ENCODE measurements at regions not wholly inside any gene's neighbourhood (a gene's known extent, or its start where the extent isn't known, plus 50 kb on each side); places are given as distances from the start of the nearest gene placed in this dataset.

DNA sequence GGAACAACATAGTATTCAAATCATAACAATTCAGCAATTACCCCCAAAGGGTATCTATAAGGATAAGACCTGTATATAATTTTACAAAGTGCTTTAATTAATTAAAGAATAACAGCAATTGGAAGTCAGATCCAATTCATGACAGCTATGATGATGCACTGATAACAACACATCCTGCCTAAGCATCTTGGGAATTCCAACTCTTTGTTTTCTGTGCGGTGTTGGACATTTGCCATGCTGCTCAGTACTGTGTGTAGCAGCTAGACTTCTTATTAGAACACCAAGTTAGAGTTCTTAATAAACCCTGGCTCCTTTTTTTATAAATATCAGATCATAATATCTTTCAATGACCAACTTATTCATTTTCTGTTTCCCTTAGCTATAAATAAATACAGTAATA is 209.0 kb downstream of the SEC61B start:
- Histone ChIP-seq H3K27ac (no peak overlapping the region), H3K27me3 (no peaks in the 10 kb centered on the region), H3K4me1 (no peaks in the 10 kb centered on the region), H3K4me3 (no peak overlapping the region), H3K9me3 (peaks cover 0 to 3% (median 0%) of the 10 kb centered on the region in 4 donors), H3K36me3 (no peaks in the 10 kb centered on the region)
- no peak for DNase-seq
- WGBS, 2 donors = 74 to 81% methylated on average over 1 of the region's 1 CpG
- intact Hi-C loops (cut with DNase I) = no loop called here
- TF ChIP-seq, protein P1, sequence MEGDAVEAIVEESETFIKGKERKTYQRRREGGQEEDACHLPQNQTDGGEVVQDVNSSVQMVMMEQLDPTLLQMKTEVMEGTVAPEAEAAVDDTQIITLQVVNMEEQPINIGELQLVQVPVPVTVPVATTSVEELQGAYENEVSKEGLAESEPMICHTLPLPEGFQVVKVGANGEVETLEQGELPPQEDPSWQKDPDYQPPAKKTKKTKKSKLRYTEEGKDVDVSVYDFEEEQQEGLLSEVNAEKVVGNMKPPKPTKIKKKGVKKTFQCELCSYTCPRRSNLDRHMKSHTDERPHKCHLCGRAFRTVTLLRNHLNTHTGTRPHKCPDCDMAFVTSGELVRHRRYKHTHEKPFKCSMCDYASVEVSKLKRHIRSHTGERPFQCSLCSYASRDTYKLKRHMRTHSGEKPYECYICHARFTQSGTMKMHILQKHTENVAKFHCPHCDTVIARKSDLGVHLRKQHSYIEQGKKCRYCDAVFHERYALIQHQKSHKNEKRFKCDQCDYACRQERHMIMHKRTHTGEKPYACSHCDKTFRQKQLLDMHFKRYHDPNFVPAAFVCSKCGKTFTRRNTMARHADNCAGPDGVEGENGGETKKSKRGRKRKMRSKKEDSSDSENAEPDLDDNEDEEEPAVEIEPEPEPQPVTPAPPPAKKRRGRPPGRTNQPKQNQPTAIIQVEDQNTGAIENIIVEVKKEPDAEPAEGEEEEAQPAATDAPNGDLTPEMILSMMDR (IDR thresholded peaks at IDR 0.05) = no peak
- TF ChIP-seq POLR2AphosphoS5 (IDR thresholded peaks at IDR 0.05) (no peak), POLR2A (IDR thresholded peaks at IDR 0.05) (no peak), EP300 (IDR thresholded peaks at IDR 0.05) (no peak)

DNA sequence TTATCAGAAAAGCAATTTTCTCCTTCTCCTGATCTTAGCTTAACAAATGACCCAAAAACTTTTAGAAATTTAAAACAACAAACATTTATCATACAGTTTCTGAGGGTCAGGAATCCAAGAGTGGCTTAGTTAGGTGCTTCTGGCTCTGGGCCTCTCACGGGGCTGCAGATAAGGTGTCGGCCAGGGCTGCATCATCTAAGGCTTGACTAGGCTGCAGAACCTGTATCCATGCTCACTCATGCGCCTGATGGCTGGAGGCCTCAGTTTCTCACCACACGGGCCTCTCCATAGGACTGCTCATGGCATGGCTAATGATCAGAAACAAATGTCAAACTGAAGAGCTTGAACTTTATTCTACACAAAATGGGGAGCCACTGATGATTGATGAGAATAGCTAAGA is 210.0 kb downstream of the SEC61B start:
- no peak for DNase-seq
- intact Hi-C loops (cut with DNase I) = no loop called here
- Histone ChIP-seq H3K36me3 (no peaks in the 10 kb centered on the region), H3K27me3 (no peaks in the 10 kb centered on the region), H3K27ac (no peak overlapping the region), H3K9me3 (peaks cover 0 to 3% (median 0%) of the 10 kb centered on the region in 4 donors), H3K4me1 (no peaks in the 10 kb centered on the region), H3K4me3 (no peak overlapping the region)
- 87 to 93% methylated on average over 4 of the region's 4 CpGs for WGBS, 2 donors
- TF ChIP-seq, protein P1 (IDR thresholded peaks at IDR 0.05) = no peak
- TF ChIP-seq POLR2A (IDR thresholded peaks at IDR 0.05) (no peak), EP300 (IDR thresholded peaks at IDR 0.05) (no peak), POLR2AphosphoS5 (IDR thresholded peaks at IDR 0.05) (no peak)

DNA sequence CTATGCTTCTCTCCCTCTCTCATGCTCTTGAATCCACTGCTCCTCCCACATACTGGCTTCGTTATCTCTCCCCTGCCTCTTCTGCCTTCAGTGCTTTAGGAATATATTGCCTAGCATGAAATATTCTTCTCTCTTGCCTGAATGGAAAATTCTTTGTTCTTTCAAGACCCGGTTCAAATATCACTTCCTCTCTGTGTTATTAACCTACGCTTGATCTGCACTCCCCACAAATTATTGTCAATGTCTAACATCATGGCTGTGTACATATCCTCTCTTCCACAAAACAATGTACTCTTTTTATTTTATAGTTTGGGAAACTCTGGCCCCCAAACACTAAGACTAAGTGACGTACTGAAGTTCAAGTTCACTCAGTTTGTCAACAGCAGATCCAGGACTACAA is 211.0 kb downstream of the SEC61B start:
- Histone ChIP-seq H3K27me3 (no peaks in the 10 kb centered on the region), H3K9me3 (peaks cover 0 to 3% (median 0%) of the 10 kb centered on the region in 4 donors), H3K36me3 (no peaks in the 10 kb centered on the region), H3K4me1 (no peaks in the 10 kb centered on the region), H3K4me3 (no peak overlapping the region), H3K27ac (no peak overlapping the region)
- TF ChIP-seq EP300 (IDR thresholded peaks at IDR 0.05) (no peak), POLR2A (IDR thresholded peaks at IDR 0.05) (no peak), POLR2AphosphoS5 (IDR thresholded peaks at IDR 0.05) (no peak)
- TF ChIP-seq, protein P1 (IDR thresholded peaks at IDR 0.05) = no peak
- 66% methylated on average over 4 of the region's 4 CpGs for WGBS, 2 donors
- no peak for DNase-seq
- intact Hi-C loops (cut with DNase I) = no loop called here

DNA sequence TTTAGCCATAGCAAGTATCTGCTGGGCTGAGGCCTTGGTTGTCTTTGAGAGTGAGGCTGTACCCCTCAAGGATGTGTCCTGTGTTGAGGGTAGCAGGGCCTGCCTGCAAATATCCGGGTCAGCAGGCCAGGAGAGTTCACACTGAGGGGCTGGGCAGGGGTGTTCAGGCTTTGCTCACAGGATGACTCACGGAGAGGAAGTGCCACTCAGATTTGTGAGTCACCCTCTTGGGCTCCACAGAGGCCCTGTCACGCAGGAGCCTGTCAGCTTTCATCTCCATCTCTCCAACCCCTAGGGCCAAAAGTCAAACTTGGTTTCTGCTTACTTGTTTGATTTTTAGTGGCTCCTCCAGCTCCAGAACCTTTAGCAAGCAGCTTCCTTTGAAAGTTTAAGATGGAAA is 211.5 kb downstream of the SEC61B start:
- H3K4me3 ChIP-seq = no peak overlapping the region
- WGBS, 2 donors = 21 to 26% methylated on average over 3 of the region's 3 CpGs
- no peak overlapping the region for H3K27ac ChIP-seq
- H3K4me1 ChIP-seq = no peaks in the 10 kb centered on the region
- no peak for DNase-seq
- H3K9me3 ChIP-seq = peaks cover 0 to 3% (median 0%) of the 10 kb centered on the region in 4 donors
- intact Hi-C loops (cut with DNase I) = no loop called here
- TF ChIP-seq POLR2A (IDR thresholded peaks at IDR 0.05) (no peak), EP300 (IDR thresholded peaks at IDR 0.05) (no peak)
- H3K36me3 ChIP-seq = no peaks in the 10 kb centered on the region
- no peaks in the 10 kb centered on the region for H3K27me3 ChIP-seq

DNA sequence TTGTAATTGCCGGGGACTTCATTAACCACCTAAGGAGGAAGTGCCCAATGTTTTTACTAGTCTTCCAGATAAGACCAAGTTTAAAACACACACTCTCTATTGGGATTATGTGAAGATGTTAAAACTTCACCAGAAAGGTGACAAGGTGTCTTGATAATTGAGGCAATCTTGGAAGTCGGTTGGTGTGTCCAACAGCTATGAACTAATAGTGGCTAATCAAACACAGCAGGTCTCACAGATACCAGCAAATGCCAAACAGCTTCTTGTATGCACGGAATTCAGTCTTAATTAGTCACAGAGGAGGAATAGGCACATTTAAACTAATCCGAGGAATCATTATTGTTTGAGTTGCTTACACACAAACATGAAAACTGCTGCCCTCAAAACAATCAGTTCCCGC is 214.5 kb downstream of the SEC61B start:
- no peak for DNase-seq
- no peaks in the 10 kb centered on the region for H3K4me1 ChIP-seq
- no peak overlapping the region for H3K27ac ChIP-seq
- H3K27me3 ChIP-seq = no peaks in the 10 kb centered on the region
- intact Hi-C loops (cut with DNase I) = no loop called here
- no peaks in the 10 kb centered on the region for H3K9me3 ChIP-seq
- H3K4me3 ChIP-seq = no peak overlapping the region
- H3K36me3 ChIP-seq = no peaks in the 10 kb centered on the region
- WGBS, 2 donors = 68 to 80% methylated on average over 5 of the region's 5 CpGs
- TF ChIP-seq POLR2AphosphoS5 (IDR thresholded peaks at IDR 0.05) (no peak), POLR2A (IDR thresholded peaks at IDR 0.05) (no peak)
- TF ChIP-seq, protein P1 (IDR thresholded peaks at IDR 0.05) = no peak
